ENCODE measurements at regions not wholly inside any gene's neighbourhood (a gene's known extent, or its start where the extent isn't known, plus 50 kb on each side); places are given as distances from the start of the nearest gene placed in this dataset.
A peak's percentile ranks its signal among the peaks of the same experiment; 100 is the strongest.

GRCh38 chr13:26961890-26962615 lies 201.5 kb upstream of the GPR12 start:
- Mint-ChIP-seq H3K4me1 (ENCODE audit: unreplicated experiment) (peaks cover 13% of the 10 kb centered on the region), H3K36me3 (no peaks in the 10 kb centered on the region), H3K27ac (peak overlapping the region; percentile 79), H3K9me3 (no peaks in the 10 kb centered on the region), H3K4me3 (no peak overlapping the region), H3K27me3 (peaks cover 52% of the 10 kb centered on the region)
- DNase-seq (ENCODE audit: extremely low spot score, unreplicated experiment): no peak
- TF ChIP-seq CTCF (conservative IDR thresholded peaks at IDR 0.05): no peak

DNA sequence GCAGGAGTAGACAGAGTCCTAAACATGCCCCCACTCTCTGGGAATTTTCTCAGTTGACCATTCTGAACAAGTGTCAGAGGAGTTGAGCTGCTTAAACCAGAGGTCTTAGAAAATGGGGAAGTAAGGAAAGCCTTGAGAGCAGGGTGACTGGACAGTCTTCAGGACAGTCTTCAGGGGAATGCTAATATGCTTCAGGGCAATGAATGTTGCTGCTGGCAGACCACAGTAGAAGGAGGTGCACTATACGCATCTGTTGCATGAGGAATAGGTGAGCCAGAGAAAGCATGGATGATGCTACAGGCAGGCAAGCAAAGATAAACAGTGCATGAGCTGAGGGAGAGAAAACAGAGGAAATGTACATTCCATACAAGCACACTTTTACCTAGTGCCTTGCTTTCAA lies 196.6 kb upstream of the GPR12 start:
- no peak for TF ChIP-seq CTCF (conservative IDR thresholded peaks at IDR 0.05)
- Mint-ChIP-seq H3K4me1 (ENCODE audit: unreplicated experiment) (peaks cover 8% of the 10 kb centered on the region), H3K9me3 (no peaks in the 10 kb centered on the region), H3K27ac (peak overlapping the region; percentile 36), H3K4me3 (no peak overlapping the region), H3K36me3 (no peaks in the 10 kb centered on the region), H3K27me3 (peaks cover 53% of the 10 kb centered on the region)
- DNase-seq (ENCODE audit: extremely low spot score, unreplicated experiment): no peak

DNA sequence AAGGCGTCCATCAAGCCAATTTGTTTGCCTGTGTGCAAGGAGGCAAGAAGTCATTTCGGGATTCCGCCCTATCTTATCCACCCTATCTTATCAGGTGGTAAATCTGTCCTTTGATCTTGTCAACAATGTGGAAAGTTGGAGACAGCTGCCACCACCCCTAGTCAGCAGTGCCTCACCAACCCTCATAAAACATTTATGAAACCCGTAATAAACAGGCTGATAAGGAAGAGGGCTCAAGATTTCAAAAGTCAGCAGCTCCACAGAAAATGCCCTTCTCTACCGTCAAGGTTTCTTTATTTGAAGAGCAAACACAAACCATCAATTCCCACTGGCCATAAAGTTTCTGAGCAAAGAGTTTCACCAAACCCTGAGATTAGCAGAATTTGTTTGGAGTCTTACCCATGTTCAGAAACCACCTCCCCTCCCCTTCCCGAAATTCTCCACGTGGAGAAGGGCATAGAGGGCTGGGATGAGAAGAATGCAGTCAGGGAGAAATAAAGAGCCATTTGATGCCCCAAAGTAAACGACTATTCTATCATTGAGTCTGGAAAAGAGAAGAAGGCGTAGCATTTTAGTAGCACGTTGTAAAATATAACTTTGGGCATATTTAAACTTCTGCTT lies 196.0 kb upstream of the GPR12 start:
- peaks cover 4% of the 10 kb centered on the region for H3K4me1 Mint-ChIP-seq (ENCODE audit: unreplicated experiment)
- no peak overlapping the region for H3K4me3 Mint-ChIP-seq
- H3K27ac Mint-ChIP-seq: peak overlapping the region; percentile 36
- DNase-seq (ENCODE audit: extremely low spot score, unreplicated experiment): no peak
- no peaks in the 10 kb centered on the region for H3K36me3 Mint-ChIP-seq
- peaks cover 49% of the 10 kb centered on the region for H3K27me3 Mint-ChIP-seq
- no peaks in the 10 kb centered on the region for H3K9me3 Mint-ChIP-seq
- TF ChIP-seq CTCF (conservative IDR thresholded peaks at IDR 0.05): no peak

GRCh38 chr13:26954976-26955375 lies 194.4 kb upstream of the GPR12 start:
- no peak overlapping the region for H3K4me3 Mint-ChIP-seq
- TF ChIP-seq CTCF (conservative IDR thresholded peaks at IDR 0.05): no peak
- DNase-seq (ENCODE audit: extremely low spot score, unreplicated experiment): no peak
- no peaks in the 10 kb centered on the region for H3K9me3 Mint-ChIP-seq
- H3K27me3 Mint-ChIP-seq: peaks cover 38% of the 10 kb centered on the region
- no peaks in the 10 kb centered on the region for H3K36me3 Mint-ChIP-seq
- H3K4me1 Mint-ChIP-seq (ENCODE audit: unreplicated experiment): peaks cover 4% of the 10 kb centered on the region
- H3K27ac Mint-ChIP-seq: no peak overlapping the region

DNA sequence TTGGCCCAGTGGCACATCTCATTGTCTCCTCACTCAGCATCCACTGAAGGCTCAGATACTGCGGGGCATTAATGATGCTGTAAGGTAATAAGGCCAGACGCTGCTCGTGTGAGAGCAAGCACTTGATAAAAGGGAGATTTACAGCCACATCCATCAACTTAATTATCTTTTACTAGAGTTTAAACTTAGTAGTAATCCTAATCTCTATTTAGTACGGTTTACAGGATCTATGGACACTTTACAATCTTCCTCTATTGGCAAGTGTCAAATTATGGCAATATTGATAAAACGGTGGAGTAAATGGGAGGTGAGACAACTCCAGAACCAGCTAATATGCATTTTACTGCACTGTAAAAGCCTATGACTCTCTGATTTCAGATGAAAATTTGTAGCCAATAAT lies 192.7 kb upstream of the GPR12 start:
- peaks cover 32% of the 10 kb centered on the region for H3K27me3 Mint-ChIP-seq
- no peak overlapping the region for H3K4me3 Mint-ChIP-seq
- DNase-seq (ENCODE audit: extremely low spot score, unreplicated experiment): no peak
- no peaks in the 10 kb centered on the region for H3K36me3 Mint-ChIP-seq
- no peaks in the 10 kb centered on the region for H3K9me3 Mint-ChIP-seq
- no peak for TF ChIP-seq CTCF (conservative IDR thresholded peaks at IDR 0.05)
- H3K4me1 Mint-ChIP-seq (ENCODE audit: unreplicated experiment): peaks cover 4% of the 10 kb centered on the region
- H3K27ac Mint-ChIP-seq: no peak overlapping the region
